BJ (cell line): ENCODE measurements at regions not wholly inside any gene's neighbourhood (a gene's known extent, or its start where the extent isn't known, plus 50 kb on each side); places are given as distances from the start of the nearest gene placed in this dataset.

Experiments used
- CTCF ChIA-PET: fragments of 350-600 bp; formaldehyde crosslinking; extraction: SDS; loops from one replicate; lab custom pipeline; 2021; ENCODE audit warnings: antibody characterized with exemption, inconsistent platforms; lab: Yijun Ruan, JAX
- POLR2A ChIA-PET: fragments of 300-600 bp; sonication (Branson Sonifier 250); formaldehyde crosslinking; extraction: SDS; loops from one replicate; lab custom pipeline; 2021; ENCODE audit warnings: antibody characterized with exemption; lab: Charles Lee
- DNase-seq: peaks from one replicate; pipeline ENCODE4 v3.0.0-alpha.2; 2011; ENCODE audit warnings: low read depth
- H3K27me3 ChIP-seq: 2 replicates; pipeline ENCODE4 v1.6.0; 2011; ENCODE audit warnings: low read length; ENCODE audit not compliant: control insufficient read depth, insufficient read depth
- H3K36me3 ChIP-seq: 2 replicates; pipeline ENCODE4 v1.5.1; 2011; ENCODE audit warnings: low read length; ENCODE audit not compliant: control insufficient read depth, insufficient read depth
- H3K4me3 ChIP-seq: 2 replicates; pipeline ENCODE4 v1.5.1; 2011; ENCODE audit warnings: low read depth, mild to moderate bottlenecking, control low read depth, low read length
- TF ChIP-seq, protein P1 (sequence below): IDR thresholded peaks from 2 replicates; pipeline ENCODE4 v1.5.1; 2011; ENCODE audit warnings: low read depth, mild to moderate bottlenecking, control low read depth, inconsistent platforms, low read length, moderate library complexity; ENCODE audit not compliant: insufficient read depth

DNA sequence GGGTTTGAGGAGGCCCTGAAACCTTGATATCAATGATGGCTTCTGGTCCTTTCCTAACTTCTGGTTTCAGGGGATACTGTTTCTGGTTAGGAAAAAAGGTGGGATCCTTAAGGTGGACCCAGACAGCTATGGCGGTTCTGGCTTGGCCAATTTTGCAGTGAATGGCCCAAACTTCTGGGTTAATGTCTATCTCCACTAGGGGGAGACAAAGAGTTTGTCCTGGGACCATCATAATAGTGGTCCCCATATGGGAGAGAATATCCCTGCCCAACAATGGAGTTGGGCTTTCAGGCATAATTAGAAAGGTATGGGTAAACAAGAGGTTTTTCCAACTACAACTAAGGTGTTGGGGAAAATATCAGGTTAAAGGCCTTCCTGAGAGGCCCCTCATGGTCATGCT lies 273.5 kb downstream of the CALCRL start:
- no peak overlapping the region for H3K4me3 ChIP-seq
- no peaks in the 10 kb centered on the region for H3K36me3 ChIP-seq
- DNase-seq = no peak
- ChIA-PET CTCF (interaction anchor here (0.9 to 1.5 kb wide), 5 partner anchors 11 to 282 kb away, joined by 3 to 4 read pairs (median 3); partner anchors contain the start of gene CALCRL), POLR2A (no interaction called here)
- TF ChIP-seq, protein P1, sequence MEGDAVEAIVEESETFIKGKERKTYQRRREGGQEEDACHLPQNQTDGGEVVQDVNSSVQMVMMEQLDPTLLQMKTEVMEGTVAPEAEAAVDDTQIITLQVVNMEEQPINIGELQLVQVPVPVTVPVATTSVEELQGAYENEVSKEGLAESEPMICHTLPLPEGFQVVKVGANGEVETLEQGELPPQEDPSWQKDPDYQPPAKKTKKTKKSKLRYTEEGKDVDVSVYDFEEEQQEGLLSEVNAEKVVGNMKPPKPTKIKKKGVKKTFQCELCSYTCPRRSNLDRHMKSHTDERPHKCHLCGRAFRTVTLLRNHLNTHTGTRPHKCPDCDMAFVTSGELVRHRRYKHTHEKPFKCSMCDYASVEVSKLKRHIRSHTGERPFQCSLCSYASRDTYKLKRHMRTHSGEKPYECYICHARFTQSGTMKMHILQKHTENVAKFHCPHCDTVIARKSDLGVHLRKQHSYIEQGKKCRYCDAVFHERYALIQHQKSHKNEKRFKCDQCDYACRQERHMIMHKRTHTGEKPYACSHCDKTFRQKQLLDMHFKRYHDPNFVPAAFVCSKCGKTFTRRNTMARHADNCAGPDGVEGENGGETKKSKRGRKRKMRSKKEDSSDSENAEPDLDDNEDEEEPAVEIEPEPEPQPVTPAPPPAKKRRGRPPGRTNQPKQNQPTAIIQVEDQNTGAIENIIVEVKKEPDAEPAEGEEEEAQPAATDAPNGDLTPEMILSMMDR = peak; percentile 46
- H3K27me3 ChIP-seq = no peaks in the 10 kb centered on the region

DNA sequence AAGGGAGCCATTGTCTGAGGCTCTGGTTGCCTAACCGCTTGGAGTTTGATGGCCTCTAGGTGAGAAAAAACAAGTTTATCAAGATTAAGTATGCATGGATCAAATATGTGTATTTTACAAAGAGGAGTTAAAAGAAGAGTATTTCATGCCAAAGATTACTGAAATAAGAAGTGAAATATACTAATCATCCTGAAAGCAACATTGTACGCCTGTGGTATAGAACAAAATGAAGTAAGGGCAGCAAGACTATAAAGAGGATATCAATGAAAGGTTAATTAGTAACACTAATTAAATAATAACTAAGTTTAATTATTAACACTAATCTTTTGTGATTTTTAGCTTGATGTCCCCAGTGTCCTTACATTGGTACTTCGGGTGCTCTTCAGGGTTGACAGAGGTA lies 276.7 kb downstream of the CALCRL start:
- ChIA-PET CTCF (interaction anchor here (1.0 kb wide), 1 partner anchor 635 kb away, joined by 3 read pairs; no protein-coding TSS in a partner anchor), POLR2A (no interaction called here)
- H3K36me3 ChIP-seq = no peaks in the 10 kb centered on the region
- TF ChIP-seq, protein P1 = no peak
- H3K4me3 ChIP-seq = no peak overlapping the region
- H3K27me3 ChIP-seq = no peaks in the 10 kb centered on the region
- no peak for DNase-seq

DNA sequence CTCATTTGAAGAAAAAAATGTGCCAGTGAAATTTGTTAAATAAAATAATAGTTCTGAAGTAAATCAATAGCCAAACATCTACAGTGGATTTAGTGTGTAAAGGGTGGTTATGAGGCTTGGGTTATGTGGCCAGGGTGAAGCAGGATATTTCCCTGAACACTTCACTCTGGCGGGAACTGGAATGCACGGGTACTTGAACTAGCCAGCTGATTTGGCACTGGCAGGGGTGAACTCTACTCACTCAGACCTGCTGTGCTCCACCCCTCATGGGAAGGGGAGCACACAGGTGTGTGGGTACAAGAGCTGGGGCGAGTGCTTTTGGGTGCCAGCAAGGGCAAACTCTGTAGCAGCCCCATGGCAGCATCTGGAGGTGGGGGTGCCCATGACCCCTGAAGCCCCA lies 278.2 kb downstream of the CALCRL start:
- TF ChIP-seq, protein P1 = no peak
- CTCF ChIA-PET = interaction anchor here (1.1 kb wide), 1 partner anchor 15 kb away, joined by 3 read pairs; no protein-coding TSS in a partner anchor
- Histone ChIP-seq H3K36me3 (no peaks in the 10 kb centered on the region), H3K4me3 (no peak overlapping the region), H3K27me3 (no peaks in the 10 kb centered on the region)
- POLR2A ChIA-PET = no interaction called here
- DNase-seq = no peak

DNA sequence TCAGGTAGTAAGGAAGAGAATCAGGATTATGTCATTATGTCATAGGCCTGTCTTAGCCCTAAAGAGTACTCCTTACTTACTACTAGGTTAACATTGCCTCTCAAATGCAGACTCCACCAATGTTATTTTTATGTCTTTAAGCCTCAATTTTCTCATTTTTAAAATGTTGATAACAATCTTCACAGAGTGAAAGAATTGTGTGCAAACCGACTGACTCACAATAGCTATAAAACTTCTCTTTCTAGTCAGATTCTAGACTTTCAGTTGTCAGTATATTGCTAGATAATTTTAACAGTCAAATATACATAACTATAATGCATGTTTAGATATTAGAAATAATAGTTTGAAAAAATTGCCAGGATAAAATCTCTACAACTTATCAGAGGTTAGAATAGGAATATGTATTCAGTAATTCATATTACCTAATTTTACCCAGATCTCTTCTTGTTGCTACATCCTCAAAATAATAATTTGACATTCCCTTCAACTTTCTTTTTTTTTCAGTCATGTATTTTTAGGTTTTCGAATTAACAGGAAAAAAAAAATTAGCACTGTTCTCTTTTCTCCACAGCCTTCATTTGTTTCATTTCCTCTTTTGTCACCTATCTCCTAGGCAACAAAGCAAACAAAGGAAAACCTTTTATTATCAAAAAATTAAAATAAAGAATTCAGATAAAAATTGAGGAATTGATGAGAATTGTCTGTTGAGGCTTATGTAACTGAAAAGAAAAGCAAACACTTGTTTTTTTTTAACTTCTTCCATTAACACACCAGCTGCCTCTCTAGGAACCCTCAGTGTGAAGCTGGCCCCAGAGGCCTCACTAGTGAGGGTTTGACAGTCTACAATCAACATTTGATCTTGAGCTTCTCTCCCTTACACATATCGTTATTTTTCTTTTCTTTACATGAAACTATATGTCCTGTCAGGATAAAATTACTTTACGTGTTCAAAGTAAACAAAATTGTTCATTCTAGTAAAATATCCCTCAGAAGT lies 279.0 kb downstream of the CALCRL start:
- CTCF ChIA-PET = interaction anchor here (1.1 to 1.3 kb wide), 2 partner anchors 9 to 14 kb away, joined by 3 read pairs; no protein-coding TSS in a partner anchor
- TF ChIP-seq, protein P1 = no peak
- DNase-seq = no peak
- no peak overlapping the region for H3K4me3 ChIP-seq
- no peaks in the 10 kb centered on the region for H3K36me3 ChIP-seq
- no peaks in the 10 kb centered on the region for H3K27me3 ChIP-seq
- POLR2A ChIA-PET = no interaction called here

DNA sequence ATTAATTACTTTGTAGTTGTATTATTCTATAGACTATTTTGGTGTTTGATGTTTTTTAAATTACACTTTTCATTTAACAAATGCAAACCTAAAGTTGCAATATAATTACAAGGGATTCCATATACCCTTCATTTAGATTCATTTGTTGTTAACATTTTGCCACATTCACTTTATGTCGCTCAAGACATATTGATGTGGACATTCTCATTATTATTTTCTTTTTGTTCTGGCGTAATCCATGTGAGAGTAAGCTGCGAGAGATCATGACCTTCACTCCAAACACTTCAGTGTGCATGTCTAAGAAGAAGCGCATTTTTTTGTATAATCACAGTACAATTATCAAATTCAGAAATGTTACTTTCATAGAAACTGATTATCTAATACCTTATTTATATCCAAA lies 280.6 kb downstream of the CALCRL start:
- TF ChIP-seq, protein P1 = no peak
- CTCF ChIA-PET = interaction anchor here (1.3 kb wide), 1 partner anchor 10 kb away, joined by 3 read pairs; no protein-coding TSS in a partner anchor
- H3K4me3 ChIP-seq = no peak overlapping the region
- no peaks in the 10 kb centered on the region for H3K27me3 ChIP-seq
- DNase-seq = no peak
- POLR2A ChIA-PET = no interaction called here
- no peaks in the 10 kb centered on the region for H3K36me3 ChIP-seq
